ENCODE measurements at regions not wholly inside any gene's neighbourhood (a gene's known extent, or its start where the extent isn't known, plus 50 kb on each side); places are given as distances from the start of the nearest gene placed in this dataset.

DNA sequence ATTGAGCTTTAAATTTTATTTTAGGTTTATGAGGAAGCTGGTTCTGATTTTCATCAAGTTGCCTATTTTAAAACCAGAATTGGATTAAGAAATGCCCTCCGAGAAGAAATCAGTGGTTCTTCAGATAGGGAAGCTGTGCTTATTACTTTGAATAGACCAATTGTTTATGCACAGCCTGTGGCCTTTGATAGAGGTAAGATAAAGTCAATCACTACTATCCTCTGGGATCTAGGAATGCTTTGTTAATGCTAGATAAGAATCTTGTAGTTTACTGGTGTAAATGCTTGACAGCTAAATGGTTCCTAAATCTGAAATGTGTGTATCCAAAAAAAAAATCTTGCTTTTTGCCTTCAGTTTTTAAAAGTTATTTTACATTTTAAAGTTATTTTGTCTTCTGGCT lies 73.0 kb upstream of the ADAD1 start:
- DNase-seq = no peak

GRCh38 chr4:122309988-122310626 lies 68.7 kb upstream of the ADAD1 start:
- peak; percentile 10 for DNase-seq

GRCh38 chr4:122313006-122313646 lies 65.7 kb upstream of the ADAD1 start:
- DNase-seq = no peak

- no peak for DNase-seq
These were observed 51.9 kb upstream of the ADAD1 start for GRCh38 chr4:122326908-122327307.

DNA sequence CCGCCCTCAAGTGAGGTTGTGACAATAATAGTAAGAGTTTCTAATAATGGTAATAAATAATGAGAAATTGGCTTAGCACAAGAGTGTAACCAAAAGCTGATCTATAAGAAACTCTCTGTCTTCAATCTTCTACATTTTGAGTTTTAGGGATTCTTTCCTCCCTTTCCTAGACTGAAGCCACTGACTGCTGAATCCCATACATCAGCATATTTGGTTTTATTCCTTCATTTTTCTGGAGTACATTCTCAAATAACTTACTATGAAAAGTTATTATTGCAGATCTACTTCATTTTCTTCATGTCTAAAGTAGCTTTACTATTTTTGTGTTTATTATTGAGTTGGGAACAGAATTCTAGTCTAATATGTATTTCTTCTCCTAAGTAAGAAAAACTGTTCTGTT lies 49.9 kb upstream of the ADAD1 start:
- DNase-seq = no peak
